H9 (cell line): ENCODE measurements at regions not wholly inside any gene's neighbourhood (a gene's known extent, or its start where the extent isn't known, plus 50 kb on each side); places are given as distances from the start of the nearest gene placed in this dataset.

Experiments used
- DNase-seq: peaks from one replicate; pipeline ENCODE4 v3.0.0-alpha.2; 2017
- H2AFZ ChIP-seq: one replicate; pipeline ENCODE4 v1.6.1; 2013; ENCODE audit warnings: mild to moderate bottlenecking, low read length, control low read depth, moderate library complexity
- H2AK5ac ChIP-seq: 2 replicates; pipeline ENCODE4 v1.6.1; 2013; ENCODE audit warnings: low read length, control low read depth, mixed read lengths; ENCODE audit not compliant: insufficient read length
- H2BK120ac ChIP-seq: one replicate; pipeline ENCODE4 v1.6.1; 2013; ENCODE audit warnings: low read depth, mild to moderate bottlenecking, low read length, control low read depth, inconsistent platforms; ENCODE audit not compliant: poor library complexity, severe bottlenecking
- H2BK12ac ChIP-seq: 2 replicates; pipeline ENCODE4 v1.6.1; 2013; ENCODE audit warnings: low read length, control low read depth, mixed read lengths, low read depth; ENCODE audit not compliant: insufficient read length
- H2BK15ac ChIP-seq: 2 replicates; pipeline ENCODE4 v1.6.1; 2013; ENCODE audit warnings: low read depth, low read length, control low read depth
- H2BK20ac ChIP-seq: one replicate; pipeline ENCODE4 v1.6.1; 2013; ENCODE audit warnings: low read depth, mild to moderate bottlenecking, low read length, control low read depth, inconsistent platforms; ENCODE audit not compliant: poor library complexity, severe bottlenecking
- H2BK5ac ChIP-seq: 2 replicates; pipeline ENCODE4 v1.6.1; 2013; ENCODE audit warnings: low read length, control low read depth, mixed read lengths; ENCODE audit not compliant: insufficient read length
- H3K14ac ChIP-seq: 2 replicates; pipeline ENCODE4 v1.6.1; 2013; ENCODE audit warnings: low read length, control low read depth; ENCODE audit not compliant: insufficient read depth
- H3K18ac ChIP-seq: 2 replicates; pipeline ENCODE4 v1.6.1; 2013; ENCODE audit warnings: low read depth, mild to moderate bottlenecking, mixed read lengths, low read length, control low read depth; ENCODE audit not compliant: insufficient read length
- H3K23ac ChIP-seq: 2 replicates; pipeline ENCODE4 v1.6.1; 2013; ENCODE audit warnings: low read length, control low read depth, mixed read lengths, low read depth; ENCODE audit not compliant: insufficient read length
- H3K23me2 ChIP-seq: 2 replicates; pipeline ENCODE4 v1.6.1; 2013; ENCODE audit warnings: low read depth, mild to moderate bottlenecking, mixed read lengths, low read length, control low read depth; ENCODE audit not compliant: insufficient read length, poor library complexity, severe bottlenecking
- H3K27ac ChIP-seq: 2 replicates; pipeline ENCODE4 v1.5.1; 2013; ENCODE audit warnings: low read length, control low read depth, mixed read lengths, low read depth; ENCODE audit not compliant: insufficient read length
- H3K27me3 ChIP-seq: 2 replicates; pipeline ENCODE4 v1.6.1; 2013; ENCODE audit warnings: low read length, control low read depth, inconsistent platforms; ENCODE audit not compliant: insufficient read depth
- H3K4ac ChIP-seq: 2 replicates; pipeline ENCODE4 v1.6.1; 2013; ENCODE audit warnings: low read depth, mild to moderate bottlenecking, control low read depth, inconsistent platforms, low read length, moderate library complexity
- H3K4me1 ChIP-seq: 2 replicates; pipeline ENCODE4 v1.6.1; 2013; ENCODE audit warnings: low read length, control low read depth, inconsistent platforms; ENCODE audit not compliant: insufficient read depth
- H3K4me2 ChIP-seq: 2 replicates; pipeline ENCODE4 v1.6.1; 2013; ENCODE audit warnings: low read length, control low read depth, mixed read lengths; ENCODE audit not compliant: insufficient read length, insufficient read depth
- H3K56ac ChIP-seq: 2 replicates; pipeline ENCODE4 v1.6.1; 2013; ENCODE audit warnings: low read depth, mild to moderate bottlenecking, mixed read lengths, low read length, control low read depth; ENCODE audit not compliant: insufficient read length
- H3K79me1 ChIP-seq: 2 replicates; pipeline ENCODE4 v1.6.1; 2013; ENCODE audit warnings: low read depth, mild to moderate bottlenecking, moderate library complexity, low read length, control low read depth, inconsistent platforms; ENCODE audit not compliant: insufficient read depth, poor library complexity, severe bottlenecking
- H3K79me2 ChIP-seq: 2 replicates; pipeline ENCODE4 v1.6.1; 2013; ENCODE audit warnings: low read length, control low read depth, inconsistent platforms; ENCODE audit not compliant: insufficient read depth
- H3K9ac ChIP-seq: 2 replicates; pipeline ENCODE4 v1.6.1; 2013; ENCODE audit warnings: low read length, control low read depth, mixed read lengths; ENCODE audit not compliant: insufficient read length; ENCODE audit errors: extremely low read depth
- H3K9me3 ChIP-seq: one replicate; pipeline ENCODE4 v1.6.1; 2013; ENCODE audit warnings: low read depth, low read length, inconsistent platforms; ENCODE audit not compliant: control insufficient read depth
- H3T11ph ChIP-seq: one replicate; pipeline ENCODE4 v1.6.1; 2013; ENCODE audit warnings: mild to moderate bottlenecking, low read length, control low read depth, inconsistent platforms
- H4K20me1 ChIP-seq: one replicate; pipeline ENCODE4 v1.6.1; 2013; ENCODE audit not compliant: control insufficient read depth, insufficient read length, insufficient read depth
- H4K5ac ChIP-seq: 2 replicates; pipeline ENCODE4 v1.6.1; 2013; ENCODE audit warnings: low read depth, mild to moderate bottlenecking, mixed read lengths, low read length, control low read depth; ENCODE audit not compliant: insufficient read length
- H4K8ac ChIP-seq: replicated peaks from 2 replicates; pipeline ENCODE4 v1.6.1; 2013; ENCODE audit warnings: low read length, control low read depth, mixed read lengths, low read depth; ENCODE audit not compliant: insufficient read length
- H4K91ac ChIP-seq: 2 replicates; pipeline ENCODE4 v1.6.1; 2013; ENCODE audit warnings: low read depth, mild to moderate bottlenecking, moderate library complexity, mixed read lengths, low read length, control low read depth; ENCODE audit not compliant: insufficient read length
- H3K27ac Mint-ChIP-seq, 3 experiments: 2 replicates in 2 of 3; 3 replicates in 1 of 3; pipeline ENCODE4 v1.8.0; 2020 to 2021; ENCODE audit warnings: mixed read lengths in 3 of 3, mild to moderate bottlenecking in 1 of 3, moderate library complexity in 1 of 3
- H3K27me3 Mint-ChIP-seq: 2 replicates; pipeline ENCODE4 v1.8.0; 2021; ENCODE audit warnings: low read depth, mild to moderate bottlenecking, moderate library complexity, mixed read lengths
- H3K36me3 Mint-ChIP-seq, 3 experiments: 2 replicates in 2 of 3; 3 replicates in 1 of 3; pipeline ENCODE4 v1.8.0; 2020 to 2021; ENCODE audit warnings: low read depth in 3 of 3, mixed read lengths in 3 of 3; ENCODE audit not compliant: insufficient read depth in 1 of 3
- H3K4me1 Mint-ChIP-seq, 2 experiments: 2 replicates each; pipeline ENCODE4 v1.8.0; 2020; ENCODE audit warnings: mixed read lengths in 2 of 2
- H3K4me3 Mint-ChIP-seq, 2 experiments: 2 replicates in 1 of 2; 3 replicates in 1 of 2; pipeline ENCODE4 v1.8.0; 2020 to 2021; ENCODE audit warnings: mild to moderate bottlenecking in 2 of 2, mixed read lengths in 2 of 2, moderate library complexity in 1 of 2
- H3K9me3 Mint-ChIP-seq, 2 experiments: 2 replicates in 1 of 2; 3 replicates in 1 of 2; pipeline ENCODE4 v1.8.0; 2020; ENCODE audit warnings: mild to moderate bottlenecking in 2 of 2, mixed read lengths in 2 of 2, moderate library complexity in 1 of 2
- CTCF ChIP-seq: fragments of 200-600 bp; sonication (generic); conservative IDR thresholded peaks from 3 replicates; pipeline ENCODE4 v1.8.0; 2021; ENCODE audit warnings: antibody characterized with exemption, mild to moderate bottlenecking
- WGBS: extraction: QIAGEN DNeasy Blood & Tissue Kit; methylation state at CpG from one replicate; pipeline ENCODE4 v1.1.7; 2013; ENCODE audit warnings: missing lambda C conversion rate, low lambda C conversion rate, mixed read lengths; ENCODE audit not compliant: insufficient read length; ENCODE audit errors: extremely low coverage; 5-methylcytosine and 5-hydroxymethylcytosine counted together

- H2BK20ac ChIP-seq: no peak overlapping the region
- no peaks in the 10 kb centered on the region for H3K79me2 ChIP-seq
- no peak overlapping the region for H4K91ac ChIP-seq
- H3K4me1 ChIP-seq: no peaks in the 10 kb centered on the region
- no peak overlapping the region for H3K23ac ChIP-seq
- no peak overlapping the region for H2BK120ac ChIP-seq
- no peak overlapping the region for H3K4ac ChIP-seq
- no peak overlapping the region for H3K27ac ChIP-seq
- H3K27me3 Mint-ChIP-seq: no peaks in the 10 kb centered on the region
- H2AK5ac ChIP-seq: no peak overlapping the region
- no peak overlapping the region for H3T11ph ChIP-seq
- no peak overlapping the region for H2BK5ac ChIP-seq
- H3K4me2 ChIP-seq: no peak overlapping the region
- no peak overlapping the region for H4K8ac ChIP-seq
- no peak overlapping the region for H2BK12ac ChIP-seq
- H3K9ac ChIP-seq: no peak overlapping the region
- H2AFZ ChIP-seq: no peak overlapping the region
- no peaks in the 10 kb centered on the region for H3K36me3 Mint-ChIP-seq
- H3K23me2 ChIP-seq: no peaks in the 10 kb centered on the region
- H3K27ac Mint-ChIP-seq: no peak overlapping the region
- H3K4me3 Mint-ChIP-seq: no peak overlapping the region
- H2BK15ac ChIP-seq: no peak overlapping the region
- no peaks in the 10 kb centered on the region for H3K9me3 Mint-ChIP-seq
- peaks cover 12 to 15% of the 10 kb centered on the region in 2 experiments for H3K4me1 Mint-ChIP-seq
- no peaks in the 10 kb centered on the region for H3K9me3 ChIP-seq
- no peaks in the 10 kb centered on the region for H3K79me1 ChIP-seq
- H3K56ac ChIP-seq: no peak overlapping the region
- H4K5ac ChIP-seq: no peak overlapping the region
- H3K27me3 ChIP-seq: no peaks in the 10 kb centered on the region
- H3K14ac ChIP-seq: no peak overlapping the region
- no CpG with 5 or more reads among the region's 6 CpGs for WGBS
- no peak overlapping the region for H3K18ac ChIP-seq
- no peaks in the 10 kb centered on the region for H4K20me1 ChIP-seq
- DNase-seq: no peak
- no peak for TF ChIP-seq CTCF
These were observed 74.7 kb downstream of the BTG1 start for GRCh38 chr12:92070864-92071445.
